Hepatocyte (in vitro differentiated cells): ENCODE measurements at regions not wholly inside any gene's neighbourhood (a gene's known extent, or its start where the extent isn't known, plus 50 kb on each side); places are given as distances from the start of the nearest gene placed in this dataset.

Source experiments
- DNase-seq: peaks from one replicate; pipeline ENCODE4 v3.0.0-alpha.2; 2016; ENCODE audit warnings: low spot score
- H2AFZ ChIP-seq: fragments of 200-600 bp; sonication (generic); 2 replicates; pipeline ENCODE4 v1.6.0; 2016; ENCODE audit warnings: antibody characterized with exemption, mild to moderate bottlenecking
- H3K27ac ChIP-seq: fragments of 200-600 bp; sonication (generic); 2 replicates; pipeline ENCODE4 v1.5.1; 2016; ENCODE audit warnings: mild to moderate bottlenecking
- H3K27me3 ChIP-seq: fragments of 200-600 bp; sonication (generic); 2 replicates; pipeline ENCODE4 v1.6.1; 2016
- H3K36me3 ChIP-seq: fragments of 200-600 bp; sonication (generic); replicated peaks from 2 replicates; pipeline ENCODE4 v1.5.1; 2016; ENCODE audit warnings: low read depth; ENCODE audit not compliant: insufficient read depth
- H3K4me1 ChIP-seq: fragments of 200-600 bp; sonication (generic); 2 replicates; pipeline ENCODE4 v1.5.1; 2016; ENCODE audit warnings: mild to moderate bottlenecking, moderate library complexity; ENCODE audit not compliant: insufficient read depth
- H3K4me2 ChIP-seq: fragments of 200-600 bp; sonication (generic); 2 replicates; pipeline ENCODE4 v1.6.0; 2016
- H3K4me3 ChIP-seq: fragments of 200-600 bp; sonication (generic); 2 replicates; pipeline ENCODE4 v1.5.1; 2016; ENCODE audit warnings: mild to moderate bottlenecking
- H3K79me2 ChIP-seq: fragments of 200-600 bp; sonication (generic); 2 replicates; pipeline ENCODE4 v1.6.0; 2017; ENCODE audit warnings: mild to moderate bottlenecking
- H3K9me2 ChIP-seq: fragments of 200-600 bp; sonication (generic); replicated peaks from 2 replicates; pipeline ENCODE4 v1.6.0; 2017; ENCODE audit warnings: mild to moderate bottlenecking; ENCODE audit not compliant: insufficient read depth
- H3K9me3 ChIP-seq: fragments of 200-600 bp; sonication (generic); 2 replicates; pipeline ENCODE4 v1.5.1; 2016; ENCODE audit warnings: low read depth, mild to moderate bottlenecking
- H4K20me1 ChIP-seq: fragments of 200-600 bp; sonication (generic); 2 replicates; pipeline ENCODE4 v1.6.0; 2016; ENCODE audit warnings: mild to moderate bottlenecking; ENCODE audit not compliant: insufficient read depth, poor library complexity, severe bottlenecking
- EZH2 ChIP-seq: fragments of 200-600 bp; sonication (generic); IDR thresholded peaks from 2 replicates; pipeline ENCODE4 v1.6.1; 2016; ENCODE audit warnings: antibody characterized with exemption, mild to moderate bottlenecking, borderline replicate concordance
- EZH2phosphoT487 ChIP-seq: fragments of 200-600 bp; sonication (generic); IDR thresholded peaks from one replicate; pipeline ENCODE4 v1.6.1; 2018; ENCODE audit warnings: antibody characterized with exemption, mild to moderate bottlenecking, low read depth, moderate library complexity; ENCODE audit not compliant: unreplicated experiment, severe bottlenecking
- WGBS: methylation state at CpG from one replicate; pipeline ENCODE4 v1.1.6; 2016; ENCODE audit warnings: low lambda C conversion rate; ENCODE audit errors: missing lambda C conversion rate; 5-methylcytosine and 5-hydroxymethylcytosine counted together
- TF ChIP-seq, protein P1 (sequence below): fragments of 200-600 bp; sonication (generic); IDR thresholded peaks from 2 replicates; pipeline ENCODE4 v1.5.1; 2016; ENCODE audit warnings: antibody characterized with exemption, mild to moderate bottlenecking; ENCODE audit not compliant: poor library complexity

GRCh38 chr10:111392159-111392558 lies 315.3 kb downstream of the ADRA2A start:
- Histone ChIP-seq H3K4me2 (no peak overlapping the region), H3K27me3 (no peaks in the 10 kb centered on the region), H3K79me2 (no peaks in the 10 kb centered on the region), H3K4me1 (no peaks in the 10 kb centered on the region), H3K9me3 (no peaks in the 10 kb centered on the region), H3K36me3 (no peaks in the 10 kb centered on the region), H3K27ac (no peak overlapping the region), H4K20me1 (no peaks in the 10 kb centered on the region), H3K9me2 (no peaks in the 10 kb centered on the region), H2AFZ (no peak overlapping the region), H3K4me3 (no peak overlapping the region)
- WGBS, result 62% methylated on average over 2 of the region's 2 CpGs
- TF ChIP-seq, protein P1, sequence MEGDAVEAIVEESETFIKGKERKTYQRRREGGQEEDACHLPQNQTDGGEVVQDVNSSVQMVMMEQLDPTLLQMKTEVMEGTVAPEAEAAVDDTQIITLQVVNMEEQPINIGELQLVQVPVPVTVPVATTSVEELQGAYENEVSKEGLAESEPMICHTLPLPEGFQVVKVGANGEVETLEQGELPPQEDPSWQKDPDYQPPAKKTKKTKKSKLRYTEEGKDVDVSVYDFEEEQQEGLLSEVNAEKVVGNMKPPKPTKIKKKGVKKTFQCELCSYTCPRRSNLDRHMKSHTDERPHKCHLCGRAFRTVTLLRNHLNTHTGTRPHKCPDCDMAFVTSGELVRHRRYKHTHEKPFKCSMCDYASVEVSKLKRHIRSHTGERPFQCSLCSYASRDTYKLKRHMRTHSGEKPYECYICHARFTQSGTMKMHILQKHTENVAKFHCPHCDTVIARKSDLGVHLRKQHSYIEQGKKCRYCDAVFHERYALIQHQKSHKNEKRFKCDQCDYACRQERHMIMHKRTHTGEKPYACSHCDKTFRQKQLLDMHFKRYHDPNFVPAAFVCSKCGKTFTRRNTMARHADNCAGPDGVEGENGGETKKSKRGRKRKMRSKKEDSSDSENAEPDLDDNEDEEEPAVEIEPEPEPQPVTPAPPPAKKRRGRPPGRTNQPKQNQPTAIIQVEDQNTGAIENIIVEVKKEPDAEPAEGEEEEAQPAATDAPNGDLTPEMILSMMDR, result no peak
- TF ChIP-seq EZH2phosphoT487, result no peak
- TF ChIP-seq EZH2, result no peak
- DNase-seq, result no peak

GRCh38 chr10:111392910-111393309 lies 316.1 kb downstream of the ADRA2A start:
- Histone ChIP-seq H3K4me2 (no peak overlapping the region), H3K36me3 (no peaks in the 10 kb centered on the region), H3K9me2 (no peaks in the 10 kb centered on the region), H3K27me3 (no peaks in the 10 kb centered on the region), H3K79me2 (no peaks in the 10 kb centered on the region), H3K4me3 (no peak overlapping the region), H2AFZ (no peak overlapping the region), H4K20me1 (no peaks in the 10 kb centered on the region), H3K27ac (no peak overlapping the region), H3K4me1 (no peaks in the 10 kb centered on the region), H3K9me3 (no peaks in the 10 kb centered on the region)
- DNase-seq, result no peak
- 10% methylated on average over 1 of the region's 1 CpG for WGBS
- no peak for TF ChIP-seq EZH2
- no peak for TF ChIP-seq EZH2phosphoT487
- TF ChIP-seq, protein P1, result no peak

DNA sequence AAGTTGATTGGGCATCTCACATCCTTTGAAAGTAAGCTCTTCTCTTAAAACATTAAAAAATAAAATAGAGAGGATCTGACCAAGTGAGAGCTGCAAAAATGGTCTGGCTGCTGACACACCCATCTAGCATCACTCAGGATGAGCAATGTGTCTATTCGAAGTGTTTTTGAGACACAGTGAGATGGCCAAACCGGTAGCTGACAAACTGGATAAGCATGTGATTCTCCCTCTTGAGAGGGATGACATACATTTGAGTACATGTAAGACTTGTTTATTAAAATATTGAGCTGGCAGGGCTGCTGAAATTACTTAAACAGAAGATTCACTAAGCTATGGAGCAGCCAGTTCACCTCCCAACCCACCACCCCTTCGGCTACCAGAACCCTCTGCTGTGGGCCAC lies 333.9 kb downstream of the ADRA2A start:
- Histone ChIP-seq H4K20me1 (no peaks in the 10 kb centered on the region), H3K27ac (no peak overlapping the region), H3K9me3 (no peaks in the 10 kb centered on the region), H3K4me2 (no peak overlapping the region), H3K27me3 (no peaks in the 10 kb centered on the region), H3K4me1 (no peaks in the 10 kb centered on the region), H2AFZ (no peak overlapping the region), H3K4me3 (no peak overlapping the region), H3K9me2 (no peaks in the 10 kb centered on the region), H3K36me3 (no peaks in the 10 kb centered on the region), H3K79me2 (no peaks in the 10 kb centered on the region)
- DNase-seq, result no peak
- TF ChIP-seq EZH2 (no peak), EZH2phosphoT487 (no peak)
- TF ChIP-seq, protein P1, result no peak
- 86% methylated on average over 3 of the region's 3 CpGs for WGBS

GRCh38 chr10:111425459-111425858 lies 348.6 kb downstream of the ADRA2A start:
- H3K9me2 ChIP-seq, result no peaks in the 10 kb centered on the region
- no peaks in the 10 kb centered on the region for H3K27me3 ChIP-seq
- H3K4me1 ChIP-seq, result no peaks in the 10 kb centered on the region
- no peak for DNase-seq
- 81% methylated on average over 1 of the region's 1 CpG for WGBS
- TF ChIP-seq EZH2phosphoT487, result no peak
- no peak for TF ChIP-seq EZH2
- TF ChIP-seq, protein P1, result no peak
- H3K4me3 ChIP-seq, result no peak overlapping the region
- H3K36me3 ChIP-seq, result no peaks in the 10 kb centered on the region
- H3K27ac ChIP-seq, result no peak overlapping the region
- no peak overlapping the region for H3K4me2 ChIP-seq
- no peak overlapping the region for H2AFZ ChIP-seq
- no peaks in the 10 kb centered on the region for H3K79me2 ChIP-seq
- H4K20me1 ChIP-seq, result no peaks in the 10 kb centered on the region
- no peaks in the 10 kb centered on the region for H3K9me3 ChIP-seq
